ENCODE measurements at regions not wholly inside any gene's neighbourhood (a gene's known extent, or its start where the extent isn't known, plus 50 kb on each side); places are given as distances from the start of the nearest gene placed in this dataset.

DNA sequence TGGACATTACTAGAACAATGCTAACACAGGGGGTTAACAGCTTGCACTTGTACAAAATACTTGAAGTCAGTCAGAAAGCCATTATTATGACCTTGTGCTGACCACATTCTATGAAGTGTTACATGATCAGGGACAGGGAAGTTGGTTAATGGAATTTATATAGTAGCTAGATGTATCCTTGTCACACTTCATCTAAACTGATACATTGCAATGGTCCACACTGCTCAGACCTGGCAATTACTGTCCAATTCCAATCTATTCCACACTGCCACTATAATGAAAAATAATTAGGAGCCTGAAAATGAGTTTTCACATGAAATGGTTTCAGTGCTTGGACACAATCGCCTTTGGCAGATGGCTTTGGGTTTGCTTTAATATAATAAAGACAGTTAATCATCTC lies 850.8 kb downstream of the EPHA7 start:
- TF ChIP-seq CTCF (IDR thresholded peaks at IDR 0.05) = no peak
- TF ChIP-seq POLR2A (IDR thresholded peaks at IDR 0.05) = no peak
